ENCODE measurements at regions not wholly inside any gene's neighbourhood (a gene's known extent, or its start where the extent isn't known, plus 50 kb on each side); places are given as distances from the start of the nearest gene placed in this dataset.

DNA sequence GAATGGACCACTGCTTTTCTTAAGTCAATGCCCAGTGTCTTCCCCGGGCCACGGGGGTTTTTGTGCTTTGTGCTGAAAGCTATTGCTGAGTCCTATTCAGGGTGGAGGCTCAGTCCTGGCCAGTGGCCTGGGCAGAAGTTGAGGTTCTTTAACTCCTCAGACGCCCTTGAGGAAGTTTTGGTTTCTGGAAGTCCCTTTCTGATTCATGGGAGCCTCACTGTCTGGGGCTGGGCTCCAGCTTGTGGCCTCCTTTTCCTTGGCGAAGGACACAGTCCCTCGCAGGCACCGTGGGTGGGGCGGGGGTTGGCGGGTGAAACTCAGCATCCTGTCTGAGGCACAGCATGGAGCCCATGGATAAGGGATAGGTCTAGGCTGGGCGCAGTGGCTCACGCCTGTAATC lies 465.2 kb upstream of the HS6ST1 start:
- Mint-ChIP-seq H3K9me3 (peaks cover 12% of the 10 kb centered on the region), H3K27me3 (ENCODE audit: low read depth) (no peaks in the 10 kb centered on the region), H3K4me3 (no peak overlapping the region), H3K36me3 (no peaks in the 10 kb centered on the region; the same call in 1 of the 2 replicates), H3K27ac (no peak overlapping the region), H3K4me1 (peaks cover 16% of the 10 kb centered on the region)
- TF ChIP-seq, protein P1, sequence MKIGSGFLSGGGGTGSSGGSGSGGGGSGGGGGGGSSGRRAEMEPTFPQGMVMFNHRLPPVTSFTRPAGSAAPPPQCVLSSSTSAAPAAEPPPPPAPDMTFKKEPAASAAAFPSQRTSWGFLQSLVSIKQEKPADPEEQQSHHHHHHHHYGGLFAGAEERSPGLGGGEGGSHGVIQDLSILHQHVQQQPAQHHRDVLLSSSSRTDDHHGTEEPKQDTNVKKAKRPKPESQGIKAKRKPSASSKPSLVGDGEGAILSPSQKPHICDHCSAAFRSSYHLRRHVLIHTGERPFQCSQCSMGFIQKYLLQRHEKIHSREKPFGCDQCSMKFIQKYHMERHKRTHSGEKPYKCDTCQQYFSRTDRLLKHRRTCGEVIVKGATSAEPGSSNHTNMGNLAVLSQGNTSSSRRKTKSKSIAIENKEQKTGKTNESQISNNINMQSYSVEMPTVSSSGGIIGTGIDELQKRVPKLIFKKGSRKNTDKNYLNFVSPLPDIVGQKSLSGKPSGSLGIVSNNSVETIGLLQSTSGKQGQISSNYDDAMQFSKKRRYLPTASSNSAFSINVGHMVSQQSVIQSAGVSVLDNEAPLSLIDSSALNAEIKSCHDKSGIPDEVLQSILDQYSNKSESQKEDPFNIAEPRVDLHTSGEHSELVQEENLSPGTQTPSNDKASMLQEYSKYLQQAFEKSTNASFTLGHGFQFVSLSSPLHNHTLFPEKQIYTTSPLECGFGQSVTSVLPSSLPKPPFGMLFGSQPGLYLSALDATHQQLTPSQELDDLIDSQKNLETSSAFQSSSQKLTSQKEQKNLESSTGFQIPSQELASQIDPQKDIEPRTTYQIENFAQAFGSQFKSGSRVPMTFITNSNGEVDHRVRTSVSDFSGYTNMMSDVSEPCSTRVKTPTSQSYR (CRISPR knock-in tag; IDR thresholded peaks at IDR 0.05), result no peak
- DNase-seq (ENCODE audit: low spot score) (no peak), ATAC-seq (no peak)
- CTCF ChIA-PET, result no interaction called here
- POLR2A ChIA-PET, result no interaction called here

DNA sequence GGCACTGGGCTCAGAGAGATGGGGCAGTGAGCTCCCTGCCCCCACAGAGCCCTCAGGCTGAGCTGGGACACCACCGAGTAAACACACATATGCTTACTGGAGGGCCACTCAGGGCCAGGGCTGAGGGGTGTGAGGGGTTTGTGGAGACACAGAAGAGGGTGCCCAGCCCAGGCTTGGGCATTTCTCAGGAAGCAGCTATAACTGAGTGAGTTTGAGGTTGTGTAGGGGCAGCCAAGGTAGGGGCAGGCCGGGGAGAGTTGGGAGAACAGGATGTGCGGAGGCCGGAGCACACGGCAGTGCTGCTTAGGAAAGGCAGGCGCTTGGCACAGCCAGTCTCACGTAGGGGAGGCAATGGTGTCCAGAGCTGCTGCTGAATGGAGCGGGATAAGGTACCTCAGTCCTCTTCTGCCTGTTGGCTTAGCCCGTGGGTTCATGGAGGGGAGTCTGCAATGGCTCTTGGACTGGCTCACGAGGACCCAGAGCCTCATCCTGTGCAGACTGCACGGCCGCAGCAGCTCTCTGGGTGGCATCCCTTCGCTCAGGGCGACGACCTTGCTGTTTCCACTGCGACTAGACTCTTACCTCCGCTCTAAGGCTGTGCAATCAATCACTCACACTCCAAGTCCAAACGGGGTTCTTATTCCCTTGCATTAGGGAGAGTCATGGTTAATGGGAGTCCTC lies 466.1 kb upstream of the HS6ST1 start:
- H3K27me3 Mint-ChIP-seq (ENCODE audit: low read depth), result no peaks in the 10 kb centered on the region
- no peak overlapping the region for H3K4me3 Mint-ChIP-seq
- peaks cover 16% of the 10 kb centered on the region for H3K4me1 Mint-ChIP-seq
- CTCF ChIA-PET, result no interaction called here
- peaks cover 12% of the 10 kb centered on the region for H3K9me3 Mint-ChIP-seq
- peak overlapping the region; percentile 32; the same call in 1 of the 2 replicates for H3K27ac Mint-ChIP-seq
- no peaks in the 10 kb centered on the region; the same call in 1 of the 2 replicates for H3K36me3 Mint-ChIP-seq
- POLR2A ChIA-PET, result no interaction called here
- DNase-seq (ENCODE audit: low spot score) (no peak), ATAC-seq (no peak)
- TF ChIP-seq CREM (CRISPR knock-in tag; IDR thresholded peaks at IDR 0.05) (no peak), ZNF423 (CRISPR knock-in tag; IDR thresholded peaks at IDR 0.05) (no peak), TEAD1 (CRISPR knock-in tag; IDR thresholded peaks at IDR 0.05) (no peak), KAT7 (CRISPR knock-in tag; IDR thresholded peaks at IDR 0.05; ENCODE audit: borderline replicate concordance) (no peak), RORB (CRISPR knock-in tag; IDR thresholded peaks at IDR 0.05) (no peak), GRHL2 (CRISPR knock-in tag; IDR thresholded peaks at IDR 0.05; ENCODE audit: insufficient replicate concordance, severe bottlenecking) (no peak), EMX1 (CRISPR knock-in tag; IDR thresholded peaks at IDR 0.05) (no peak), MYBL2 (CRISPR knock-in tag; IDR thresholded peaks at IDR 0.05) (no peak), NR3C1 (CRISPR knock-in tag; conservative IDR thresholded peaks at IDR 0.05; ENCODE audit: low read depth) (no peak), PRRX2 (CRISPR knock-in tag; IDR thresholded peaks at IDR 0.05) (no peak), CBFB (CRISPR knock-in tag; IDR thresholded peaks at IDR 0.05; ENCODE audit: low read depth) (no peak), ZNF138 (CRISPR knock-in tag; conservative IDR thresholded peaks at IDR 0.05) (no peak)
- TF ChIP-seq, protein P2, sequence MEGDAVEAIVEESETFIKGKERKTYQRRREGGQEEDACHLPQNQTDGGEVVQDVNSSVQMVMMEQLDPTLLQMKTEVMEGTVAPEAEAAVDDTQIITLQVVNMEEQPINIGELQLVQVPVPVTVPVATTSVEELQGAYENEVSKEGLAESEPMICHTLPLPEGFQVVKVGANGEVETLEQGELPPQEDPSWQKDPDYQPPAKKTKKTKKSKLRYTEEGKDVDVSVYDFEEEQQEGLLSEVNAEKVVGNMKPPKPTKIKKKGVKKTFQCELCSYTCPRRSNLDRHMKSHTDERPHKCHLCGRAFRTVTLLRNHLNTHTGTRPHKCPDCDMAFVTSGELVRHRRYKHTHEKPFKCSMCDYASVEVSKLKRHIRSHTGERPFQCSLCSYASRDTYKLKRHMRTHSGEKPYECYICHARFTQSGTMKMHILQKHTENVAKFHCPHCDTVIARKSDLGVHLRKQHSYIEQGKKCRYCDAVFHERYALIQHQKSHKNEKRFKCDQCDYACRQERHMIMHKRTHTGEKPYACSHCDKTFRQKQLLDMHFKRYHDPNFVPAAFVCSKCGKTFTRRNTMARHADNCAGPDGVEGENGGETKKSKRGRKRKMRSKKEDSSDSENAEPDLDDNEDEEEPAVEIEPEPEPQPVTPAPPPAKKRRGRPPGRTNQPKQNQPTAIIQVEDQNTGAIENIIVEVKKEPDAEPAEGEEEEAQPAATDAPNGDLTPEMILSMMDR (IDR thresholded peaks at IDR 0.05), result no peak
- TF ChIP-seq, protein P3, sequence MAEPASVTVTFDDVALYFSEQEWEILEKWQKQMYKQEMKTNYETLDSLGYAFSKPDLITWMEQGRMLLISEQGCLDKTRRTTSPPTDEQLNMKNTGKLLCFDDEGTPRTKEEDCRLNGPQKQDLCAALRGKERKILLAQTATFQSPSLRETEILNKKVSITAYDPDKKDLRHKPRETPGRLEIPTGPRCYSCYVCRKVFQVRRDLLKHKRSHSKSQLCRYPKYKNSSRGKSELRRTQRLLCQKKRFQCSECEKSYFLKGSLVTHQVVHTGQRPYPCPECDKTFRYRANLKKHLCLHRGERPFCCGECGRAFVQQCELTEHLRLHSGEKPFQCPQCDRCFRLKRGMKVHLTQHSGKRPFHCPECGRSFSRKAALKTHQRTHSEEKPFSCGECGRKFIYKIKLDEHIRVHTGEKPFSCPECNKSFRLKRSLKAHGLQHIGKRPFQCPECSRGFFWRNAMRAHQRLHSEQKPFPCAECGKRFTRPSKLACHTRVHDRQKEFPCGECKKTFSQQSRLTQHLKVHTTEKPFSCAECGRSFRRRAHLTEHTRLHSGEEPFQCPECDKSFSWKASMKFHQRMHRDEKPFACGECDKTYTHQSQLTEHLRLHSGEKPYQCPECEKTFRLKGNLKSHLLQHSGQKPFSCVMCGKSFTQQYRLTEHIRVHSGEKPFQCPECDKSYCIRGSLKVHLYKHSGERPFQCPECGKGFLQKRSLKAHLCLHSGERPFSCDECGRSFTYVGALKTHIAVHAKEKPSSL (CRISPR knock-in tag; conservative IDR thresholded peaks at IDR 0.05), result no peak
- TF ChIP-seq, protein P4, sequence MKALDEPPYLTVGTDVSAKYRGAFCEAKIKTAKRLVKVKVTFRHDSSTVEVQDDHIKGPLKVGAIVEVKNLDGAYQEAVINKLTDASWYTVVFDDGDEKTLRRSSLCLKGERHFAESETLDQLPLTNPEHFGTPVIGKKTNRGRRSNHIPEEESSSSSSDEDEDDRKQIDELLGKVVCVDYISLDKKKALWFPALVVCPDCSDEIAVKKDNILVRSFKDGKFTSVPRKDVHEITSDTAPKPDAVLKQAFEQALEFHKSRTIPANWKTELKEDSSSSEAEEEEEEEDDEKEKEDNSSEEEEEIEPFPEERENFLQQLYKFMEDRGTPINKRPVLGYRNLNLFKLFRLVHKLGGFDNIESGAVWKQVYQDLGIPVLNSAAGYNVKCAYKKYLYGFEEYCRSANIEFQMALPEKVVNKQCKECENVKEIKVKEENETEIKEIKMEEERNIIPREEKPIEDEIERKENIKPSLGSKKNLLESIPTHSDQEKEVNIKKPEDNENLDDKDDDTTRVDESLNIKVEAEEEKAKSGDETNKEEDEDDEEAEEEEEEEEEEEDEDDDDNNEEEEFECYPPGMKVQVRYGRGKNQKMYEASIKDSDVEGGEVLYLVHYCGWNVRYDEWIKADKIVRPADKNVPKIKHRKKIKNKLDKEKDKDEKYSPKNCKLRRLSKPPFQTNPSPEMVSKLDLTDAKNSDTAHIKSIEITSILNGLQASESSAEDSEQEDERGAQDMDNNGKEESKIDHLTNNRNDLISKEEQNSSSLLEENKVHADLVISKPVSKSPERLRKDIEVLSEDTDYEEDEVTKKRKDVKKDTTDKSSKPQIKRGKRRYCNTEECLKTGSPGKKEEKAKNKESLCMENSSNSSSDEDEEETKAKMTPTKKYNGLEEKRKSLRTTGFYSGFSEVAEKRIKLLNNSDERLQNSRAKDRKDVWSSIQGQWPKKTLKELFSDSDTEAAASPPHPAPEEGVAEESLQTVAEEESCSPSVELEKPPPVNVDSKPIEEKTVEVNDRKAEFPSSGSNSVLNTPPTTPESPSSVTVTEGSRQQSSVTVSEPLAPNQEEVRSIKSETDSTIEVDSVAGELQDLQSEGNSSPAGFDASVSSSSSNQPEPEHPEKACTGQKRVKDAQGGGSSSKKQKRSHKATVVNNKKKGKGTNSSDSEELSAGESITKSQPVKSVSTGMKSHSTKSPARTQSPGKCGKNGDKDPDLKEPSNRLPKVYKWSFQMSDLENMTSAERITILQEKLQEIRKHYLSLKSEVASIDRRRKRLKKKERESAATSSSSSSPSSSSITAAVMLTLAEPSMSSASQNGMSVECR (CRISPR knock-in tag; IDR thresholded peaks at IDR 0.05; ENCODE audit: borderline replicate concordance), result no peak
- TF ChIP-seq, protein P5, sequence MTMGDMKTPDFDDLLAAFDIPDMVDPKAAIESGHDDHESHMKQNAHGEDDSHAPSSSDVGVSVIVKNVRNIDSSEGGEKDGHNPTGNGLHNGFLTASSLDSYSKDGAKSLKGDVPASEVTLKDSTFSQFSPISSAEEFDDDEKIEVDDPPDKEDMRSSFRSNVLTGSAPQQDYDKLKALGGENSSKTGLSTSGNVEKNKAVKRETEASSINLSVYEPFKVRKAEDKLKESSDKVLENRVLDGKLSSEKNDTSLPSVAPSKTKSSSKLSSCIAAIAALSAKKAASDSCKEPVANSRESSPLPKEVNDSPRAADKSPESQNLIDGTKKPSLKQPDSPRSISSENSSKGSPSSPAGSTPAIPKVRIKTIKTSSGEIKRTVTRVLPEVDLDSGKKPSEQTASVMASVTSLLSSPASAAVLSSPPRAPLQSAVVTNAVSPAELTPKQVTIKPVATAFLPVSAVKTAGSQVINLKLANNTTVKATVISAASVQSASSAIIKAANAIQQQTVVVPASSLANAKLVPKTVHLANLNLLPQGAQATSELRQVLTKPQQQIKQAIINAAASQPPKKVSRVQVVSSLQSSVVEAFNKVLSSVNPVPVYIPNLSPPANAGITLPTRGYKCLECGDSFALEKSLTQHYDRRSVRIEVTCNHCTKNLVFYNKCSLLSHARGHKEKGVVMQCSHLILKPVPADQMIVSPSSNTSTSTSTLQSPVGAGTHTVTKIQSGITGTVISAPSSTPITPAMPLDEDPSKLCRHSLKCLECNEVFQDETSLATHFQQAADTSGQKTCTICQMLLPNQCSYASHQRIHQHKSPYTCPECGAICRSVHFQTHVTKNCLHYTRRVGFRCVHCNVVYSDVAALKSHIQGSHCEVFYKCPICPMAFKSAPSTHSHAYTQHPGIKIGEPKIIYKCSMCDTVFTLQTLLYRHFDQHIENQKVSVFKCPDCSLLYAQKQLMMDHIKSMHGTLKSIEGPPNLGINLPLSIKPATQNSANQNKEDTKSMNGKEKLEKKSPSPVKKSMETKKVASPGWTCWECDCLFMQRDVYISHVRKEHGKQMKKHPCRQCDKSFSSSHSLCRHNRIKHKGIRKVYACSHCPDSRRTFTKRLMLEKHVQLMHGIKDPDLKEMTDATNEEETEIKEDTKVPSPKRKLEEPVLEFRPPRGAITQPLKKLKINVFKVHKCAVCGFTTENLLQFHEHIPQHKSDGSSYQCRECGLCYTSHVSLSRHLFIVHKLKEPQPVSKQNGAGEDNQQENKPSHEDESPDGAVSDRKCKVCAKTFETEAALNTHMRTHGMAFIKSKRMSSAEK (CRISPR knock-in tag; IDR thresholded peaks at IDR 0.05; ENCODE audit: borderline replicate concordance), result no peak
- TF ChIP-seq, protein P6, sequence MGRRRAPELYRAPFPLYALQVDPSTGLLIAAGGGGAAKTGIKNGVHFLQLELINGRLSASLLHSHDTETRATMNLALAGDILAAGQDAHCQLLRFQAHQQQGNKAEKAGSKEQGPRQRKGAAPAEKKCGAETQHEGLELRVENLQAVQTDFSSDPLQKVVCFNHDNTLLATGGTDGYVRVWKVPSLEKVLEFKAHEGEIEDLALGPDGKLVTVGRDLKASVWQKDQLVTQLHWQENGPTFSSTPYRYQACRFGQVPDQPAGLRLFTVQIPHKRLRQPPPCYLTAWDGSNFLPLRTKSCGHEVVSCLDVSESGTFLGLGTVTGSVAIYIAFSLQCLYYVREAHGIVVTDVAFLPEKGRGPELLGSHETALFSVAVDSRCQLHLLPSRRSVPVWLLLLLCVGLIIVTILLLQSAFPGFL (CRISPR knock-in tag; IDR thresholded peaks at IDR 0.05; ENCODE audit: borderline replicate concordance), result no peak
